Urothelium cell line (cell line): ENCODE measurements at regions not wholly inside any gene's neighbourhood (a gene's known extent, or its start where the extent isn't known, plus 50 kb on each side); places are given as distances from the start of the nearest gene placed in this dataset.

Experiments used
- DNase-seq: peaks from one replicate; pipeline ENCODE4 v3.0.0; 2011; ENCODE audit warnings: low spot score, mixed read lengths
- FAIRE-seq: peaks from 2 replicates; lab custom pipeline; 2011; peaks lifted over from hg19 to GRCh38; lab: Jason Lieb, UNC

GRCh38 chr4:67051000-67051789 lies 494.1 kb downstream of the CENPC start:
- no peak for FAIRE-seq
- no peak for DNase-seq

GRCh38 chr4:67049446-67049845 lies 495.9 kb downstream of the CENPC start:
- no peak for FAIRE-seq
- DNase-seq = no peak

GRCh38 chr4:67048530-67048929 lies 496.8 kb downstream of the CENPC start:
- no peak for DNase-seq

GRCh38 chr4:67040315-67040714 lies 505.0 kb downstream of the CENPC start:
- DNase-seq = no peak
- no peak for FAIRE-seq

More at GRCh38 chr4:67048530-67048929, 496.8 kb downstream of the CENPC start:
- no peak for FAIRE-seq

- FAIRE-seq = no peak
- no peak for DNase-seq
Measured at GRCh38 chr4:67038228-67038566, 507.1 kb downstream of the CENPC start.

GRCh38 chr4:67037504-67038227 lies 507.6 kb downstream of the CENPC start:
- FAIRE-seq (no peak), DNase-seq (no peak)

- FAIRE-seq (no peak), DNase-seq (no peak)
Measured at GRCh38 chr4:67036791-67037190, 508.5 kb downstream of the CENPC start.

GRCh38 chr4:67035986-67036385 lies 509.3 kb downstream of the CENPC start:
- DNase-seq = peak; percentile 5
- peak; percentile 70 for FAIRE-seq

- FAIRE-seq (no peak), DNase-seq (peak; percentile 60)
Measured at GRCh38 chr4:67035501-67035900, 509.8 kb downstream of the CENPC start.

- FAIRE-seq = no peak
Measured at GRCh38 chr4:67030636-67031035, 514.7 kb downstream of the CENPC start.

GRCh38 chr4:67020438-67020797 lies 524.9 kb downstream of the CENPC start:
- FAIRE-seq = no peak
- no peak for DNase-seq

More at GRCh38 chr4:67030636-67031035, 514.7 kb downstream of the CENPC start:
- DNase-seq = no peak

- DNase-seq = peak; percentile 8
- no peak for FAIRE-seq
Measured at GRCh38 chr4:67019686-67020437, 525.4 kb downstream of the CENPC start.

GRCh38 chr4:67014592-67014991 lies 530.7 kb downstream of the CENPC start:
- FAIRE-seq (peak; percentile 97), DNase-seq (no peak)

- FAIRE-seq = no peak
- DNase-seq = no peak
Measured at GRCh38 chr4:67006791-67007190, 538.5 kb downstream of the CENPC start.

GRCh38 chr4:66991521-66991920 lies 553.8 kb downstream of the CENPC start:
- no peak for DNase-seq
- FAIRE-seq = no peak

GRCh38 chr4:66974665-66975064 lies 570.6 kb downstream of the CENPC start:
- FAIRE-seq (no peak), DNase-seq (no peak)

- DNase-seq (no peak), FAIRE-seq (no peak)
Measured at GRCh38 chr4:66972087-66972486, 573.2 kb downstream of the CENPC start.

GRCh38 chr4:66964467-66964866 lies 580.8 kb downstream of the CENPC start:
- FAIRE-seq (no peak), DNase-seq (no peak)

- FAIRE-seq (no peak), DNase-seq (no peak)
Measured at GRCh38 chr4:66963084-66963483, 582.2 kb downstream of the CENPC start.

GRCh38 chr4:66959207-66959606 lies 586.1 kb downstream of the CENPC start:
- no peak for FAIRE-seq
- DNase-seq = no peak

GRCh38 chr4:66956852-66957251 lies 588.5 kb downstream of the CENPC start:
- no peak for DNase-seq
- FAIRE-seq = no peak

GRCh38 chr4:66956426-66956825 lies 588.9 kb downstream of the CENPC start:
- FAIRE-seq = no peak
- DNase-seq = no peak
